DOHH2 (cell line): ENCODE measurements at regions not wholly inside any gene's neighbourhood (a gene's known extent, or its start where the extent isn't known, plus 50 kb on each side); places are given as distances from the start of the nearest gene placed in this dataset.

ENCODE experiments used
- CTCF ChIP-seq: fragments of 200-600 bp; sonication (generic); IDR thresholded peaks from one replicate; pipeline ENCODE4 v1.5.1; 2014; ENCODE audit warnings: antibody characterized with exemption, mild to moderate bottlenecking, low read depth, low read length; ENCODE audit not compliant: poor library complexity, severe bottlenecking
- EZH2phosphoT487 ChIP-seq: fragments of 200-600 bp; sonication (generic); IDR thresholded peaks from 2 replicates; pipeline ENCODE4 v1.6.1; 2017; ENCODE audit warnings: borderline replicate concordance, mild to moderate bottlenecking, antibody characterized with exemption, low read length, moderate library complexity, mixed read lengths

GRCh38 chr10:125555267-125555666 is 127.7 kb downstream of the TEX36 start:
- TF ChIP-seq CTCF (no peak), EZH2phosphoT487 (no peak)
